ENCODE measurements at regions not wholly inside any gene's neighbourhood (a gene's known extent, or its start where the extent isn't known, plus 50 kb on each side); places are given as distances from the start of the nearest gene placed in this dataset.

DNA sequence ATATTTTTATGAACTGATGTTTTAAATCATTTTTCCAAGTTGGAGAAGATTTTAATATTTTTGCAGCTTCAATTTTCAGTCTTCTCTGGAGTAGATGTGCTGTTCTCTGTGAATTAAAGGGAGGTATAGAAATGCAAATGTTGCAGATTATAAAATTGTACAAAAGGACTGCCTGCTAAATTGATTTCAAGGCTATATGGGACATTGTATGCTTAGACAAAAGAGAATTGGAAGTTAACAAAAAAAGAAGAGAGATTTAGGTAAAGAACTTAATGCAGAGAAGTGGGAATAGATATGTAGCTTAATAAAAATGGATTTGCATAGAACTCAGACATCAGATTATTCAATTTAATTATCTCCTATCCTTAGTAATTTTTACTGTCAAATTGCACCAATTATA, 403.3 kb downstream of the ZIC3 start:
- Histone ChIP-seq H3K9me3 (ENCODE audit: control insufficient read depth, low read depth, low read length) (peaks cover 11% of the 10 kb centered on the region), H3K27me3 (ENCODE audit: control insufficient read depth, insufficient read depth, low read length) (no peaks in the 10 kb centered on the region), H3K9ac (ENCODE audit: low read length) (no peak overlapping the region), H3K27ac (ENCODE audit: low read length) (no peak overlapping the region), H3K4me1 (ENCODE audit: control insufficient read depth, low read depth, low read length) (no peaks in the 10 kb centered on the region), H3K36me3 (ENCODE audit: control insufficient read depth, low read depth, low read length) (no peaks in the 10 kb centered on the region), H3K4me3 (ENCODE audit: low read length) (no peak overlapping the region)

DNA sequence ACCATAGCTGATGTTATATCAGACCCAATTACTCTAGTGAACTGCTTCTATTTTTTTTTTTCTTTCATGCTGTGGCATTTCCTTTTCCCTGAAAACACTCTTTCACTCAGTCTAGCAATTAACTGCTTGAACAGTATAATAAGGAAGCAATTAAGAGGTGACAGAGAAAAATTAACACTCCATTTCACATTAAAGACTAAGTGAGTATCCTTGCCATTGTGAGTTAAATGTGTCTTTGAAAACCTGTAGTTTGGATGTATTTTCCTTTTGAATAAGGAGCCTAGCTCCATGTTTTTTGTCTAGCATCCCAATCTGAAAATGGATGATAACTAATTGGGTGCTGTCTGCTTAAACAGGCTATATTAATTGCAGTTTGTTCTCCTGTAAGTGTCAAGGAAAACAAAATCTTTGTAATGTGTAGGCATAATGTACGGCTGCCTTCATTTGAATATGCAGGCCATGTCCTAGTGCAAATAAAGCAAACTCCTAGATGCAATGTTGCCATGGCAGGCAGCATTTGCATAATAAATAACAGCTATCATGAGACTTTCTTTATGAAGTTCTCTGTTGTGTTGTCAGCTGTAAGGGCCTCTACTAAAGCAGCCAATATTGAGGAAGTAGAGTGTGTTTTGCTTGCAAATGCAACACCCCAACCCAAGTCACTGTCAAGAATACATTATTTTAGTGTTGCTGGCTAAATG, 416.7 kb downstream of the ZIC3 start:
- H3K9ac ChIP-seq (ENCODE audit: low read length), result no peak overlapping the region
- no peak overlapping the region for H3K4me3 ChIP-seq (ENCODE audit: low read length)
- H3K9me3 ChIP-seq (ENCODE audit: control insufficient read depth, low read depth, low read length), result peaks cover 19% of the 10 kb centered on the region
- no peak overlapping the region for H3K27ac ChIP-seq (ENCODE audit: low read length)
- peaks cover 16% of the 10 kb centered on the region for H3K4me1 ChIP-seq (ENCODE audit: control insufficient read depth, low read depth, low read length)
- no peaks in the 10 kb centered on the region for H3K27me3 ChIP-seq (ENCODE audit: control insufficient read depth, insufficient read depth, low read length)
- no peaks in the 10 kb centered on the region for H3K36me3 ChIP-seq (ENCODE audit: control insufficient read depth, low read depth, low read length)

DNA sequence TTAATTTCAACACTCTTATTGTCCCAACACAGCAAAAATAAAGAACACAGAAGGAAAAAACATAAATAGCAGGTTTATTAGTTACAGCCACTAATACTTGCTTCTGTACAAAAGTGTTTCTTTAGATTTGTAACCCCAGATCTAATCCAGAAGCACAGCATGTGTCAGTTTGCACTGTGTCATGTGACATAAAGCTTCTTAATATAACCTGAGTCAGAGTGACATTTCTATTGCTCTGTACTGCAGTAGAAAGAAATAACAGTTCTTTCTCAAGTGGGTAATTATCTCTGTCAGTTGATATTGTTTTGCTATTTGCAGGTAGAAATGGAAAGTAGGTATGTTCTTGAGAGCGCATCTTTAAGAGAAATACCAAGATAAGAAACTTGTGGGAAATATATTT, 422.5 kb downstream of the ZIC3 start:
- Histone ChIP-seq H3K9ac (ENCODE audit: low read length) (no peak overlapping the region), H3K9me3 (ENCODE audit: control insufficient read depth, low read depth, low read length) (peaks cover 14% of the 10 kb centered on the region), H3K27ac (ENCODE audit: low read length) (no peak overlapping the region), H3K4me3 (ENCODE audit: low read length) (no peak overlapping the region), H3K36me3 (ENCODE audit: control insufficient read depth, low read depth, low read length) (no peaks in the 10 kb centered on the region), H3K4me1 (ENCODE audit: control insufficient read depth, low read depth, low read length) (peaks cover 16% of the 10 kb centered on the region), H3K27me3 (ENCODE audit: control insufficient read depth, insufficient read depth, low read length) (no peaks in the 10 kb centered on the region)

DNA sequence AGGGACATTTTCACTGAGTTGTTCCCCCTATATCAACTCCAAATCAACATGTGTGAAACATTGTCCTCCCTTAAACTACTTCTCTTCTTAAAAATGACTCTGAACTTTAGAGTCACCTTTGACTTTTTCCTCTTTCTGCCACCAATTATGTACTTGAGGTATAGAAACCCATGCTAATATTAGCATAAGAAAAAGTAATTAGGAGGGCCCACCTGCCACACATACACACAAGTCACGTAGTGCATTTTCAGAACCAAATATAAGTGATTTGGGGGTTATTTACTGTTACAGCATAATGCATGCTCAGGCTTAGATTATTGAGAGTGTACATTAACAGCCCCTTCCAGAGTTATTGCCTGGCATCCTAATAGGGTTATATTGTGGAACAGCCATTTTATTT, 432.7 kb downstream of the ZIC3 start:
- Histone ChIP-seq H3K4me1 (ENCODE audit: control insufficient read depth, low read depth, low read length) (peaks cover 14% of the 10 kb centered on the region), H3K36me3 (ENCODE audit: control insufficient read depth, low read depth, low read length) (no peaks in the 10 kb centered on the region), H3K9ac (ENCODE audit: low read length) (no peak overlapping the region), H3K27ac (ENCODE audit: low read length) (no peak overlapping the region), H3K9me3 (ENCODE audit: control insufficient read depth, low read depth, low read length) (peaks cover 7% of the 10 kb centered on the region), H3K4me3 (ENCODE audit: low read length) (no peak overlapping the region), H3K27me3 (ENCODE audit: control insufficient read depth, insufficient read depth, low read length) (no peaks in the 10 kb centered on the region)

DNA sequence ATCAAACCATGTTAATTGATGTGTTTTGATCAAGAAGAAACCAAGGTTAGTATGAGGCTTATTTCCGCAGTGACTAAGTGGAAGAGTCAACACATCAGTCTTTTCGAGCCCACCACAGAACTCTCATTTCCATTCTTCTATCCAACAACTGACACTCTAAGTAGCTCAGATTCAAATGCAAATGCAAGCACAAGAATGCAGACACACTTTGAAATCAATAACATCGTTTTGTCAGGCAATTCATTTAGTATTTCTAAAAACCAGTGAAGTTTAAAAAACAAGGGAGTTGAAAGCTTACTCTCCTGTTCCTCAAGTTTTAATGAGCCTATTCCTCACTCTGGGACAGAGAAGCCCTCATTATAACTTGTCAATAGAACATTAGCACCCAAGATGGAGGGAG, 433.1 kb downstream of the ZIC3 start:
- Histone ChIP-seq H3K9me3 (ENCODE audit: control insufficient read depth, low read depth, low read length) (peaks cover 7% of the 10 kb centered on the region), H3K36me3 (ENCODE audit: control insufficient read depth, low read depth, low read length) (no peaks in the 10 kb centered on the region), H3K4me1 (ENCODE audit: control insufficient read depth, low read depth, low read length) (peaks cover 14% of the 10 kb centered on the region), H3K27me3 (ENCODE audit: control insufficient read depth, insufficient read depth, low read length) (no peaks in the 10 kb centered on the region), H3K4me3 (ENCODE audit: low read length) (no peak overlapping the region), H3K9ac (ENCODE audit: low read length) (no peak overlapping the region), H3K27ac (ENCODE audit: low read length) (no peak overlapping the region)

DNA sequence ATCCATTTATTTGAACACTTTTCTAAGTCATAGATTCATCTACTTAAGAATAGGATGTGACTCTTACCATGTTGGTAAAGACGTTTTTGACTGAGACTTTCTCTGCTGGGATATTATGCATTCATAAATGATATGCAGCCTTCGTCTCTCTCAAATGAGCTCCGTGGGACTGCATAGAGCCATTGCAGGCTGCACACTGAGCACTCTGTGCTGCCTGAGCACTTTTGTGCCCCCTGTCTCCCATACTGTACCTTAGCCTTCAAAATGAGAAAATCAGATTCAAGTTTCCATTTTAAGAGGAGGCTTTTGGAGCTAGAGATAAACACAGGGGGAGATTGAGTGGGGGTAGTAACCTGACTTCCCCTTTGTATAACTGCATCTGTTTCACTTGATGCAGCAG, 433.6 kb downstream of the ZIC3 start:
- Histone ChIP-seq H3K4me1 (ENCODE audit: control insufficient read depth, low read depth, low read length) (peaks cover 14% of the 10 kb centered on the region), H3K9me3 (ENCODE audit: control insufficient read depth, low read depth, low read length) (peaks cover 7% of the 10 kb centered on the region), H3K27ac (ENCODE audit: low read length) (no peak overlapping the region), H3K9ac (ENCODE audit: low read length) (no peak overlapping the region), H3K36me3 (ENCODE audit: control insufficient read depth, low read depth, low read length) (no peaks in the 10 kb centered on the region), H3K27me3 (ENCODE audit: control insufficient read depth, insufficient read depth, low read length) (no peaks in the 10 kb centered on the region), H3K4me3 (ENCODE audit: low read length) (no peak overlapping the region)

DNA sequence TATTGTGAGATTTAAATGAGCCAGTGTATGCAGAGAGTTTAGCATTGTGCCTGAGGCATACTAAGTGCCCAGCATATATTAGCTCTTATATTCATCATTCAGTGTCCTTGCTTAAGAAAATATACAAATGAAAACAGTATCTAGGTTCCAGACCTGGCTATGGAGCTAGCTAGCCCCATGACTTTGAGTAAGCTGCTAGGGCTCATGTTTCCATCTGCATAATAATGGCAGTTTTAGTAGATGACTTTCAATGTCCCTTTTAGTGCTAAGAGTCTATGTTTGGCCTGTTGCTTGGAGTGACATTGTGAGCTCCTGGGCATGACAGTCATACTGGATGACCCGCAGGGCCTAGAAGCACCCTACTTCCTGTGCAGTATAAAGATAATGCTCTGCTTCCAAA, 435.3 kb downstream of the ZIC3 start:
- Histone ChIP-seq H3K27me3 (ENCODE audit: control insufficient read depth, insufficient read depth, low read length) (no peaks in the 10 kb centered on the region), H3K4me1 (ENCODE audit: control insufficient read depth, low read depth, low read length) (peaks cover 14% of the 10 kb centered on the region), H3K9ac (ENCODE audit: low read length) (no peak overlapping the region), H3K9me3 (ENCODE audit: control insufficient read depth, low read depth, low read length) (peaks cover 7% of the 10 kb centered on the region), H3K27ac (ENCODE audit: low read length) (no peak overlapping the region), H3K4me3 (ENCODE audit: low read length) (no peak overlapping the region), H3K36me3 (ENCODE audit: control insufficient read depth, low read depth, low read length) (no peaks in the 10 kb centered on the region)

DNA sequence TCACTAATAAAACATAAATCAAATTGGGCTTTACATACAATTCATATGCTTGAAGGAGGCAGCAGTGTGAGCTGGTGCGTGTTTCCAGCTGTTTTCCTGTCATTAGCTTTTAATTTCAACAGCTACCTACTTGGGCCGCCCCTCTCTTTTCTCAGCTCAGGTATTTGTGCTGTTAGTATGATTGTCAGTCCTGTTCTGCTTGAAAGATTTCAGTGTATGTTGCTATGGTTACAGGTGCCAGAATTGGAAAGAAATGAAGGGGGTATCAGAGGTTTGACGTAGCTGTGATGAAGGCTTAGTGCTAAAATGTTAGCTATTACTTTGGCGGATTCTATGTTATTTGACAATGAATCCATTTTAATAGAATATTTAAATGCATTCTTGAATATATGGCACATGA, 440.3 kb downstream of the ZIC3 start:
- Histone ChIP-seq H3K9ac (ENCODE audit: low read length) (no peak overlapping the region), H3K27me3 (ENCODE audit: control insufficient read depth, insufficient read depth, low read length) (no peaks in the 10 kb centered on the region)

DNA sequence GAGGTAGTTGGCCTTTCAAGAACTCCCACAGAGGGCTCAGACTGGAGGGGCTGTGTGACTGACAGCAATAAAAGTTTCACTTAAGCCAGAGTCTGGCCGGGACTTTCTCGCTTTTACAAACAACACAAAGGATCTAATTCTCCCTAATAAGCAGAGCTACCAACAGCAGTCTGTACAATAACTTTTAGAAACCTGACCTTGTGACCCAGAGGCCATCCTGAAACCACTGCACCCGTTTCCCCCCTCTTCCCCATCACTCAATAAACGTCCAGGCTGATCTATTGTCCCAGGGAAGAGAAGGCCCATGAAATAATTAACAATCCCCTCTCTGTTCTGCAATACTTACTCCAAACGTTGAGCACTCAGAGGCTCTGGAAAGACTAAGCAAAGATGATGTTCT, 442.4 kb downstream of the ZIC3 start:
- Histone ChIP-seq H3K36me3 (ENCODE audit: control insufficient read depth, low read depth, low read length) (no peaks in the 10 kb centered on the region), H3K27ac (ENCODE audit: low read length) (no peak overlapping the region), H3K4me3 (ENCODE audit: low read length) (no peak overlapping the region), H3K4me1 (ENCODE audit: control insufficient read depth, low read depth, low read length) (no peaks in the 10 kb centered on the region), H3K27me3 (ENCODE audit: control insufficient read depth, insufficient read depth, low read length) (no peaks in the 10 kb centered on the region), H3K9me3 (ENCODE audit: control insufficient read depth, low read depth, low read length) (peaks cover 3% of the 10 kb centered on the region), H3K9ac (ENCODE audit: low read length) (no peak overlapping the region)

More for the DNA sequence above, 440.3 kb downstream of the ZIC3 start:
- Histone ChIP-seq H3K4me1 (ENCODE audit: control insufficient read depth, low read depth, low read length) (peaks cover 4% of the 10 kb centered on the region), H3K36me3 (ENCODE audit: control insufficient read depth, low read depth, low read length) (no peaks in the 10 kb centered on the region), H3K9me3 (ENCODE audit: control insufficient read depth, low read depth, low read length) (peaks cover 3% of the 10 kb centered on the region), H3K27ac (ENCODE audit: low read length) (no peak overlapping the region), H3K4me3 (ENCODE audit: low read length) (no peak overlapping the region)

DNA sequence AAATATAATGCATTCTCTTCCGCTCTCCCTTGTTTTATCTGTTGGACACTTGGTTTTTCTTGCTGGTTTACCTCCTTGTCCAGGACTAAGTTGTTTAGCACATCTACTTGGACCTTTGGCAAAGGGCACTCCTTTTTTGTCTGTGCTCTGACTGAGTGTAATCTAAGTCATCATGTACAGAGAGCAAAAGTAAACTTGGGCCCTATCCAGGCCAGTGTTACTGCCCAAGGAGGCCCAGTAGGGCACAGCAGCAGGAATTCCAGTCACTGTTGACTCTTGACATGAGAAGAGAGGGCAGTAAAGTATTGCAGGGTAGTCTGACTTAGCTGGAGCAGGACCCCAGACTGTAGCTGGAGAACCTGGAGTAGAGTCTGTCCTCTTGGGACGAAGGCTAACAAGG, 445.5 kb downstream of the ZIC3 start:
- H3K4me3 ChIP-seq (ENCODE audit: low read length), result no peak overlapping the region
- no peaks in the 10 kb centered on the region for H3K27me3 ChIP-seq (ENCODE audit: control insufficient read depth, insufficient read depth, low read length)
- no peaks in the 10 kb centered on the region for H3K4me1 ChIP-seq (ENCODE audit: control insufficient read depth, low read depth, low read length)
- peaks cover 3% of the 10 kb centered on the region for H3K9me3 ChIP-seq (ENCODE audit: control insufficient read depth, low read depth, low read length)
- H3K9ac ChIP-seq (ENCODE audit: low read length), result no peak overlapping the region
- H3K36me3 ChIP-seq (ENCODE audit: control insufficient read depth, low read depth, low read length), result no peaks in the 10 kb centered on the region
- H3K27ac ChIP-seq (ENCODE audit: low read length), result no peak overlapping the region

DNA sequence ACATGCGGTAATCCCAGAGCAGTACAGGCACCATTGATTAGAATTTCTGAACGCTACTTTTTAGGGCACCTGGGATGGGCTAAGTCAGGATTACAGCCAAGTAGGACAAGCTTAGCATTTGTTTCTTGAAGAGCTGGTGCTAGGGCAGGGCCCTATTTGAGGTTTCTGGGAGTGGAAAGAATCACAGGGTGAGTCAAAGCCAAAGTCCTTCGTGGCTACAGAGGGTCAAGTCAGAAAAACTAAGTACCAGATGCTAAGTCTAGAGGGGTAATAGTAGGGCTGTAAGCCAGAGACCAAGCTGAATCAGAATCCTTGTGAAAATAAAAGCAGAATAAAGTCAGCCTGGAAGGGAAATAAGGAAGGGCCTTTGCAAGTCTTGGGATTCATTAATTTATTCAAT, 448.6 kb downstream of the ZIC3 start:
- Histone ChIP-seq H3K4me3 (ENCODE audit: low read length) (no peak overlapping the region), H3K36me3 (ENCODE audit: control insufficient read depth, low read depth, low read length) (no peaks in the 10 kb centered on the region), H3K9me3 (ENCODE audit: control insufficient read depth, low read depth, low read length) (no peaks in the 10 kb centered on the region), H3K27ac (ENCODE audit: low read length) (no peak overlapping the region), H3K9ac (ENCODE audit: low read length) (no peak overlapping the region), H3K27me3 (ENCODE audit: control insufficient read depth, insufficient read depth, low read length) (no peaks in the 10 kb centered on the region), H3K4me1 (ENCODE audit: control insufficient read depth, low read depth, low read length) (no peaks in the 10 kb centered on the region)

DNA sequence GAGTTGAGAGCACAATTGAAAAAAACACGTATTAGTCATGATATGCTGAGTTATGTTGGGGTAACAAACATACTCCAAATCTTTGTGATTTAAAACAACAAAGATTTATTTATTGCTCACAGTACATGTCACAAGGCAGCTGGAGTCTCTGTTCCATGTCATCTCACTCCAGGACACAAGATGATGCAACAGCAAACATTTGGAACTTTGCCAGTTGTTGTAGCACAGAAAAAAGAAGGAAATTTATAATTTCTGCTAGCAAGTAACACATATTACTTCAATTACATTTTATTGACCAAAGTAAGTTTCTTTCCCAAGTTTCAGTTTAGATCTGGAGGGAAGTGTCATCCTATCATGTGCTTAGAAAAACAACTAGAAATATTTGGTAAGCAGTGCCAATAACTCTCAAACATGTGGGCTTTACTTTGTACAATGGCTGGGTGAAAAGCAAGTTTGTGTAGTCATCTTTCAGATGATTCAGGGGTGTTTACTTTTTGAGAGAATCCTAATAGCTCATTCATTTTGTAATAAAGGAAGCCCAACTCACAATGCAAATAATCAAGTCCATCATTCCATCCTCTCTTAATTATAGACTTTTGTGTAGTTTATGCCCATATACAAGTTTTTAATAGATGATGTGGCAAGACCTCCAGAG, 452.3 kb downstream of the ZIC3 start:
- no peak overlapping the region for H3K4me3 ChIP-seq (ENCODE audit: low read length)
- no peaks in the 10 kb centered on the region for H3K27me3 ChIP-seq (ENCODE audit: control insufficient read depth, insufficient read depth, low read length)
- peaks cover 6% of the 10 kb centered on the region for H3K4me1 ChIP-seq (ENCODE audit: control insufficient read depth, low read depth, low read length)
- no peak overlapping the region for H3K27ac ChIP-seq (ENCODE audit: low read length)
- no peak overlapping the region for H3K9ac ChIP-seq (ENCODE audit: low read length)
- H3K36me3 ChIP-seq (ENCODE audit: control insufficient read depth, low read depth, low read length), result no peaks in the 10 kb centered on the region
- H3K9me3 ChIP-seq (ENCODE audit: control insufficient read depth, low read depth, low read length), result peaks cover 10% of the 10 kb centered on the region

All from iPS-18a (cell line).